ENCODE measurements at regions not wholly inside any gene's neighbourhood (a gene's known extent, or its start where the extent isn't known, plus 50 kb on each side); places are given as distances from the start of the nearest gene placed in this dataset.

DNA sequence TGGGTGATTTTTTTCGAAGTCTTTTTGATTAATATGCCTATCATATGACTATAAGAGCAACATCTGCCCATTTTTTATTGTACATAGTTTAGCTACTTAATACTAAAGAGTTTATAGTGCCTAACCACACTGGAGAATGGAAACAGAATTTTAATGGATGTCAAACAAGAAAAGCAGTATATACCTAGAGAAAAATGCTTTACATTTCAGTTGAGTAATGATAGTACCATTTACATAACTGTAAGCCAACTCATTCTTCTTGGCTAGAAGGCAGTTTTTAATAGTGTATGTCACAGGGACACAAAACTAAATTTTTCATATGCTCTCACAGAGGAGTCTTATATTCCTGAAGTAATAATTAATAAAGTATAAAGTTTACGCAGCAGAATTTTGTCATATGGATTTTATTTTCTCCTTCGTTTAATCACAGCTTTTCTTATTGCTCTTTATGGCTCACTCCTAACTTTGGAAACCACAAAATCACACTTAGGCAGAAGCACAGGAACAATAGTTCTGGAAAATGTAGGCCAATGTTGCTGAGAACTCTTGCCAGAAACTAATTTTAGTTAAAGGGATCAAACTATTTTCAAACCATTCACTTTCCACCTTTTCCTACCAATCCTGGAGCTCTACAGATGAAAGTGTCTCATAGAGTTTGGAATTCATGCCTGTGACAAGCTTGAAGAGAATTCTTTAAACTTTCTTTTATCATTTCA lies 243.6 kb downstream of the ZIC1 start:
- TF ChIP-seq, protein P1, sequence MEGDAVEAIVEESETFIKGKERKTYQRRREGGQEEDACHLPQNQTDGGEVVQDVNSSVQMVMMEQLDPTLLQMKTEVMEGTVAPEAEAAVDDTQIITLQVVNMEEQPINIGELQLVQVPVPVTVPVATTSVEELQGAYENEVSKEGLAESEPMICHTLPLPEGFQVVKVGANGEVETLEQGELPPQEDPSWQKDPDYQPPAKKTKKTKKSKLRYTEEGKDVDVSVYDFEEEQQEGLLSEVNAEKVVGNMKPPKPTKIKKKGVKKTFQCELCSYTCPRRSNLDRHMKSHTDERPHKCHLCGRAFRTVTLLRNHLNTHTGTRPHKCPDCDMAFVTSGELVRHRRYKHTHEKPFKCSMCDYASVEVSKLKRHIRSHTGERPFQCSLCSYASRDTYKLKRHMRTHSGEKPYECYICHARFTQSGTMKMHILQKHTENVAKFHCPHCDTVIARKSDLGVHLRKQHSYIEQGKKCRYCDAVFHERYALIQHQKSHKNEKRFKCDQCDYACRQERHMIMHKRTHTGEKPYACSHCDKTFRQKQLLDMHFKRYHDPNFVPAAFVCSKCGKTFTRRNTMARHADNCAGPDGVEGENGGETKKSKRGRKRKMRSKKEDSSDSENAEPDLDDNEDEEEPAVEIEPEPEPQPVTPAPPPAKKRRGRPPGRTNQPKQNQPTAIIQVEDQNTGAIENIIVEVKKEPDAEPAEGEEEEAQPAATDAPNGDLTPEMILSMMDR (IDR thresholded peaks at IDR 0.05) = no peak
- TF ChIP-seq POLR2A (IDR thresholded peaks at IDR 0.05) = no peak
